ENCODE measurements at regions not wholly inside any gene's neighbourhood (a gene's known extent, or its start where the extent isn't known, plus 50 kb on each side); places are given as distances from the start of the nearest gene placed in this dataset.
A peak's percentile ranks its signal among the peaks of the same experiment; 100 is the strongest.

DNA sequence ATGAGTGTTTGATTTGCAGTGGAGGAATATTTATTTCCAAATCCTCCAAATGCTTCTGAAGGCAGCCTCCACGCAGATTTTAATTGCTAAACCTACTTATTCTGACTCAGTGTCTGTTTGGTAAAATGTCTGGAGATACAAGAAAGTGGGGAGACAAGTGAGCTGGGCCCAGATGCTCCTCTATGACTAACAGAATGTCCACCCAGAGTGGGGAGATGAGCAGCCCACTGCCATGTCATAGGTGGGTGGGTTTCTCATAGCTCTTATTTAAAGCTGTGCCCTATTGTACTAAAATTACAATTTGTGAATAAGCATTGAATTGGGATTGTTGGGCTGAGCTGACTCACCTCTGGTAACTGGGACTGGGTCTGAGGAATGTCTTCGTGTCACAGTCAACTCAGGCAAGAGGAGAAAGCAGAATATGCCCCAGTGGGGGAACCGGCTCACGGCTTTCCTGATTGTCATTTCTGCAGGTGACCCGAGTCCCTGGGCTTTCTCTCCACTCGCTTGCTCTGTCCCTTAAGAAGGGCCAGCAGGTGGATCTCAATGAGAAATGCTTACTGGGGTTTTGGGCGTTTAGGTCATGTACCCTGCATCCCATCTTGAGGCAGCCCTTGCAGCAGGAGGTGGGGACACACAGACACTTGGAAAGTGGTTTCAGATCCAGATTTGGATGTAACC is 116.3 kb upstream of the SPRED2 start:
- H3K9ac ChIP-seq (ENCODE audit: low read length): no peak overlapping the region
- H3K4me3 ChIP-seq (ENCODE audit: insufficient read depth, low read depth, low read length): no peak overlapping the region
- no peaks in the 10 kb centered on the region for H4K20me1 ChIP-seq (ENCODE audit: insufficient read depth, low read length)
- no peak for FAIRE-seq
- H3K27me3 ChIP-seq (ENCODE audit: insufficient read depth, low read length): no peaks in the 10 kb centered on the region
- Mint-ChIP-seq H3K27ac (ENCODE audit: unreplicated experiment) (peak overlapping the region; percentile 13), H3K9me3 (ENCODE audit: unreplicated experiment) (no peaks in the 10 kb centered on the region), H3K27me3 (ENCODE audit: low read depth, unreplicated experiment) (no peaks in the 10 kb centered on the region), H3K36me3 (ENCODE audit: low read depth, unreplicated experiment) (no peaks in the 10 kb centered on the region), H3K4me1 (ENCODE audit: low read depth, unreplicated experiment) (peaks cover 42% of the 10 kb centered on the region), H3K4me3 (ENCODE audit: unreplicated experiment) (no peak overlapping the region)
- no peak overlapping the region for H3K27ac ChIP-seq (ENCODE audit: low read depth, low read length)
- H3K79me2 ChIP-seq (ENCODE audit: insufficient read depth, low read length): no peaks in the 10 kb centered on the region
- H3K9me3 ChIP-seq (ENCODE audit: insufficient read depth, low read depth, low read length): no peaks in the 10 kb centered on the region
- H2AFZ ChIP-seq (ENCODE audit: low read depth, low read length): peak overlapping the region; percentile 18
- DNase-seq (ENCODE audit: low read depth): peak; percentile 33
- no peaks in the 10 kb centered on the region for H3K36me3 ChIP-seq (ENCODE audit: insufficient read depth, low read length)
- no peak overlapping the region for H3K4me2 ChIP-seq (ENCODE audit: low read length)
- peaks cover 25% of the 10 kb centered on the region for H3K4me1 ChIP-seq (ENCODE audit: insufficient read depth, low read length)
- no peak for TF ChIP-seq EZH2 (IDR thresholded peaks at IDR 0.05; ENCODE audit: insufficient read depth, low read length)
- TF ChIP-seq, protein P1, sequence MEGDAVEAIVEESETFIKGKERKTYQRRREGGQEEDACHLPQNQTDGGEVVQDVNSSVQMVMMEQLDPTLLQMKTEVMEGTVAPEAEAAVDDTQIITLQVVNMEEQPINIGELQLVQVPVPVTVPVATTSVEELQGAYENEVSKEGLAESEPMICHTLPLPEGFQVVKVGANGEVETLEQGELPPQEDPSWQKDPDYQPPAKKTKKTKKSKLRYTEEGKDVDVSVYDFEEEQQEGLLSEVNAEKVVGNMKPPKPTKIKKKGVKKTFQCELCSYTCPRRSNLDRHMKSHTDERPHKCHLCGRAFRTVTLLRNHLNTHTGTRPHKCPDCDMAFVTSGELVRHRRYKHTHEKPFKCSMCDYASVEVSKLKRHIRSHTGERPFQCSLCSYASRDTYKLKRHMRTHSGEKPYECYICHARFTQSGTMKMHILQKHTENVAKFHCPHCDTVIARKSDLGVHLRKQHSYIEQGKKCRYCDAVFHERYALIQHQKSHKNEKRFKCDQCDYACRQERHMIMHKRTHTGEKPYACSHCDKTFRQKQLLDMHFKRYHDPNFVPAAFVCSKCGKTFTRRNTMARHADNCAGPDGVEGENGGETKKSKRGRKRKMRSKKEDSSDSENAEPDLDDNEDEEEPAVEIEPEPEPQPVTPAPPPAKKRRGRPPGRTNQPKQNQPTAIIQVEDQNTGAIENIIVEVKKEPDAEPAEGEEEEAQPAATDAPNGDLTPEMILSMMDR (IDR thresholded peaks at IDR 0.05; ENCODE audit: insufficient read depth, low read depth, low read length): no peak

- Histone ChIP-seq H3K4me2 (ENCODE audit: low read length) (no peak overlapping the region), H3K4me3 (ENCODE audit: insufficient read depth, low read depth, low read length) (no peak overlapping the region), H3K4me1 (ENCODE audit: insufficient read depth, low read length) (peaks cover 21% of the 10 kb centered on the region), H3K9ac (ENCODE audit: low read length) (no peak overlapping the region), H3K79me2 (ENCODE audit: insufficient read depth, low read length) (no peaks in the 10 kb centered on the region), H3K27ac (ENCODE audit: low read depth, low read length) (no peak overlapping the region), H3K36me3 (ENCODE audit: insufficient read depth, low read length) (no peaks in the 10 kb centered on the region), H3K9me3 (ENCODE audit: insufficient read depth, low read depth, low read length) (no peaks in the 10 kb centered on the region), H4K20me1 (ENCODE audit: insufficient read depth, low read length) (no peaks in the 10 kb centered on the region), H2AFZ (ENCODE audit: low read depth, low read length) (no peak overlapping the region), H3K27me3 (ENCODE audit: insufficient read depth, low read length) (no peaks in the 10 kb centered on the region)
- Mint-ChIP-seq H3K4me3 (ENCODE audit: unreplicated experiment) (no peak overlapping the region), H3K36me3 (ENCODE audit: low read depth, unreplicated experiment) (no peaks in the 10 kb centered on the region), H3K9me3 (ENCODE audit: unreplicated experiment) (no peaks in the 10 kb centered on the region), H3K27me3 (ENCODE audit: low read depth, unreplicated experiment) (no peaks in the 10 kb centered on the region), H3K27ac (ENCODE audit: unreplicated experiment) (no peak overlapping the region), H3K4me1 (ENCODE audit: low read depth, unreplicated experiment) (peaks cover 40% of the 10 kb centered on the region)
- no peak for TF ChIP-seq EZH2 (IDR thresholded peaks at IDR 0.05; ENCODE audit: insufficient read depth, low read length)
- TF ChIP-seq, protein P1 (IDR thresholded peaks at IDR 0.05; ENCODE audit: insufficient read depth, low read depth, low read length): no peak
- FAIRE-seq: no peak
- DNase-seq (ENCODE audit: low read depth): no peak
These were observed 115.7 kb upstream of the SPRED2 start for GRCh38 chr2:65548064-65548463.
